ENCODE measurements at regions not wholly inside any gene's neighbourhood (a gene's known extent, or its start where the extent isn't known, plus 50 kb on each side); places are given as distances from the start of the nearest gene placed in this dataset.

GRCh38 chr9:88033359-88033702 is 59.0 kb upstream of the CDK20 start:
- no peak for DNase-seq

GRCh38 chr9:88028338-88028737 is 54.0 kb upstream of the CDK20 start:
- DNase-seq: no peak

- no peak for DNase-seq
Measured at GRCh38 chr9:88026118-88026479, 51.8 kb upstream of the CDK20 start.

GRCh38 chr9:88025411-88026117 is 51.2 kb upstream of the CDK20 start:
- DNase-seq: no peak

- DNase-seq: no peak
Measured at GRCh38 chr9:88024896-88025295, 50.6 kb upstream of the CDK20 start.
